Keratinocyte (primary cell): ENCODE measurements at regions not wholly inside any gene's neighbourhood (a gene's known extent, or its start where the extent isn't known, plus 50 kb on each side); places are given as distances from the start of the nearest gene placed in this dataset.

Experiments
- DNase-seq: peaks from one replicate; pipeline ENCODE4 v3.0.0-alpha.2; 2011; ENCODE audit warnings: low read depth, missing footprints, low spot score
- FAIRE-seq: peaks from 2 replicates; lab custom pipeline; 2011; peaks lifted over from hg19 to GRCh38; lab: Jason Lieb, UNC
- H2AFZ ChIP-seq: 2 replicates; pipeline ENCODE4 v1.6.0; 2012; ENCODE audit warnings: low read length, control low read depth, inconsistent platforms; ENCODE audit not compliant: control insufficient read depth
- H3K27ac ChIP-seq: 2 replicates; pipeline ENCODE4 v1.5.1; 2011; ENCODE audit warnings: low read length; ENCODE audit not compliant: control insufficient read depth, insufficient read depth
- H3K27me3 ChIP-seq: 3 replicates; pipeline ENCODE4 v1.6.0; 2011; ENCODE audit warnings: low read length; ENCODE audit not compliant: control insufficient read depth, insufficient read depth; ENCODE audit errors: extremely low read depth
- H3K36me3 ChIP-seq, 2 experiments: 2 replicates in 1 of 2; 3 replicates in 1 of 2; pipeline ENCODE4 v1.5.1; 2011; ENCODE audit warnings: low read length in 2 of 2, mild to moderate bottlenecking in 1 of 2; ENCODE audit not compliant: control insufficient read depth in 2 of 2, insufficient read depth in 2 of 2; ENCODE audit errors: extremely low read depth in 1 of 2
- H3K4me1 ChIP-seq: 3 replicates; pipeline ENCODE4 v1.5.1; 2011; ENCODE audit warnings: low read length; ENCODE audit not compliant: control insufficient read depth, insufficient read depth; ENCODE audit errors: extremely low read depth
- H3K4me2 ChIP-seq: 3 replicates; pipeline ENCODE4 v1.6.0; 2011; ENCODE audit warnings: low read depth, low read length; ENCODE audit not compliant: control insufficient read depth, insufficient read depth; ENCODE audit errors: extremely low read depth
- H3K4me3 ChIP-seq, 3 experiments: fragments of 200-600 bp in 1 of 3; sonication (generic) in 1 of 3; 2 replicates in 2 of 3; 3 replicates in 1 of 3; pipeline ENCODE4 v1.5.1; 2011 to 2016; ENCODE audit warnings: low read length in 3 of 3, mild to moderate bottlenecking in 3 of 3, control low read depth in 2 of 3, inconsistent platforms in 1 of 3, low read depth in 1 of 3, mixed read lengths in 1 of 3, mixed run types in 1 of 3, moderate library complexity in 1 of 3; ENCODE audit not compliant: control insufficient read depth in 2 of 3, insufficient read depth in 2 of 3; ENCODE audit errors: extremely low read depth in 1 of 3
- H3K79me2 ChIP-seq: 2 replicates; pipeline ENCODE4 v1.6.0; 2012; ENCODE audit warnings: low read length; ENCODE audit not compliant: control insufficient read depth, insufficient read depth
- H3K9ac ChIP-seq: 3 replicates; pipeline ENCODE4 v1.6.0; 2011; ENCODE audit warnings: low read length; ENCODE audit not compliant: control insufficient read depth, insufficient read depth; ENCODE audit errors: extremely low read depth
- H3K9me1 ChIP-seq: 3 replicates; pipeline ENCODE4 v1.6.0; 2011; ENCODE audit warnings: low read length; ENCODE audit not compliant: control insufficient read depth, insufficient read depth; ENCODE audit errors: extremely low read depth
- H3K9me3 ChIP-seq: 2 replicates; pipeline ENCODE4 v1.5.1; 2012; ENCODE audit warnings: low read depth, low read length; ENCODE audit not compliant: control insufficient read depth
- H4K20me1 ChIP-seq: 3 replicates; pipeline ENCODE4 v1.6.0; 2011; ENCODE audit warnings: low read length; ENCODE audit not compliant: control insufficient read depth, insufficient read depth; ENCODE audit errors: extremely low read depth
- EZH2 ChIP-seq: IDR thresholded peaks from one replicate; pipeline ENCODE4 v1.6.1; 2012; ENCODE audit warnings: inconsistent platforms, mild to moderate bottlenecking, low read length, moderate library complexity
- dilution Hi-C: fragments of 300-500 bp; cut with MboI; formaldehyde crosslinking; loops from one replicate; pipeline ENCODE4 v1.7.0; 2020; ENCODE audit warnings: low sequenced_read_pairs; ENCODE audit not compliant: extremely low pct_ligation_motif_present
- TF ChIP-seq, protein P1 (sequence below), 3 experiments: IDR thresholded peaks in 1 of 3; conservative IDR thresholded peaks in 1 of 3; optimal IDR thresholded peaks in 1 of 3; 2 replicates in 2 of 3; 3 replicates in 1 of 3; pipeline versions ENCODE3 to v1.5.1; 2011; ENCODE audit warnings: low read length in 3 of 3, mild to moderate bottlenecking in 3 of 3, moderate library complexity in 2 of 3, control low read depth in 1 of 3, inconsistent platforms in 1 of 3; ENCODE audit not compliant: insufficient read depth in 2 of 3; ENCODE audit errors: extremely low read depth in 1 of 3

GRCh38 chr12:17527021-17527420, 563.0 kb downstream of the RERGL start:
- DNase-seq (no peak), FAIRE-seq (no peak)
- Histone ChIP-seq H3K27ac (no peak overlapping the region), H3K27me3 (no peaks in the 10 kb centered on the region), H3K9me1 (no peaks in the 10 kb centered on the region), H3K79me2 (no peaks in the 10 kb centered on the region), H3K9ac (no peak overlapping the region), H3K4me3 (no peak overlapping the region), H2AFZ (no peak overlapping the region), H3K9me3 (no peaks in the 10 kb centered on the region), H3K4me2 (no peak overlapping the region), H3K36me3 (no peaks in the 10 kb centered on the region), H4K20me1 (no peaks in the 10 kb centered on the region), H3K4me1 (no peaks in the 10 kb centered on the region)
- dilution Hi-C loops = no loop called here
- TF ChIP-seq, protein P1, sequence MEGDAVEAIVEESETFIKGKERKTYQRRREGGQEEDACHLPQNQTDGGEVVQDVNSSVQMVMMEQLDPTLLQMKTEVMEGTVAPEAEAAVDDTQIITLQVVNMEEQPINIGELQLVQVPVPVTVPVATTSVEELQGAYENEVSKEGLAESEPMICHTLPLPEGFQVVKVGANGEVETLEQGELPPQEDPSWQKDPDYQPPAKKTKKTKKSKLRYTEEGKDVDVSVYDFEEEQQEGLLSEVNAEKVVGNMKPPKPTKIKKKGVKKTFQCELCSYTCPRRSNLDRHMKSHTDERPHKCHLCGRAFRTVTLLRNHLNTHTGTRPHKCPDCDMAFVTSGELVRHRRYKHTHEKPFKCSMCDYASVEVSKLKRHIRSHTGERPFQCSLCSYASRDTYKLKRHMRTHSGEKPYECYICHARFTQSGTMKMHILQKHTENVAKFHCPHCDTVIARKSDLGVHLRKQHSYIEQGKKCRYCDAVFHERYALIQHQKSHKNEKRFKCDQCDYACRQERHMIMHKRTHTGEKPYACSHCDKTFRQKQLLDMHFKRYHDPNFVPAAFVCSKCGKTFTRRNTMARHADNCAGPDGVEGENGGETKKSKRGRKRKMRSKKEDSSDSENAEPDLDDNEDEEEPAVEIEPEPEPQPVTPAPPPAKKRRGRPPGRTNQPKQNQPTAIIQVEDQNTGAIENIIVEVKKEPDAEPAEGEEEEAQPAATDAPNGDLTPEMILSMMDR (optimal IDR thresholded peaks at IDR 0.05 in 1 of 3, IDR thresholded peaks at IDR 0.05 in 1 of 3, conservative IDR thresholded peaks at IDR 0.05 in 1 of 3; ENCODE audit: extremely low read depth in 1 of 3, insufficient read depth in 2 of 3, low read length in 3 of 3) = no peak
- TF ChIP-seq EZH2 = no peak

- H2AFZ ChIP-seq = no peak overlapping the region
- DNase-seq = no peak
These were observed 578.6 kb downstream of the RERGL start for GRCh38 chr12:17511369-17511768.

More at GRCh38 chr12:17511369-17511768, 578.6 kb downstream of the RERGL start:
- H3K9ac ChIP-seq = no peak overlapping the region
- no peaks in the 10 kb centered on the region for H3K4me1 ChIP-seq
- no peak overlapping the region for H3K4me3 ChIP-seq
- H3K79me2 ChIP-seq = no peaks in the 10 kb centered on the region
- H4K20me1 ChIP-seq = no peaks in the 10 kb centered on the region
- FAIRE-seq = no peak
- no peak overlapping the region for H3K27ac ChIP-seq
- no peaks in the 10 kb centered on the region for H3K9me3 ChIP-seq
- TF ChIP-seq, protein P1 (optimal IDR thresholded peaks at IDR 0.05 in 1 of 3, IDR thresholded peaks at IDR 0.05 in 1 of 3, conservative IDR thresholded peaks at IDR 0.05 in 1 of 3; ENCODE audit: extremely low read depth in 1 of 3, insufficient read depth in 2 of 3, low read length in 3 of 3) = no peak
- TF ChIP-seq EZH2 = no peak
- no peaks in the 10 kb centered on the region for H3K36me3 ChIP-seq
- no peaks in the 10 kb centered on the region for H3K9me1 ChIP-seq
- dilution Hi-C loops = no loop called here
- H3K27me3 ChIP-seq = no peaks in the 10 kb centered on the region
- no peak overlapping the region for H3K4me2 ChIP-seq
